Neural cell (in vitro differentiated cells): ENCODE measurements at regions not wholly inside any gene's neighbourhood (a gene's known extent, or its start where the extent isn't known, plus 50 kb on each side); places are given as distances from the start of the nearest gene placed in this dataset.

Experiments used
- H2AFZ ChIP-seq: fragments of 200-600, 300-800 bp; sonication (generic), shearing (Covaris generic); 2 replicates; pipeline ENCODE4 v1.6.0; 2014; ENCODE audit warnings: low read depth, mild to moderate bottlenecking, antibody characterized with exemption, low read length, moderate library complexity
- H3F3A ChIP-seq: fragments of 200-600 bp; shearing (Covaris generic); 2 replicates; pipeline ENCODE4 v1.6.1; 2016; ENCODE audit warnings: mild to moderate bottlenecking, moderate library complexity, mixed read lengths, antibody characterized with exemption, low read length; ENCODE audit not compliant: insufficient read depth, poor library complexity, severe bottlenecking
- H3K27ac ChIP-seq: fragments of 200-600, 300-800 bp; sonication (generic), shearing (Covaris generic); 2 replicates; pipeline ENCODE4 v1.5.1; 2014; ENCODE audit warnings: mild to moderate bottlenecking, low read length, moderate library complexity
- H3K27me3 ChIP-seq: fragments of 300-800, 200-600 bp; sonication (generic), shearing (Covaris generic); 2 replicates; pipeline ENCODE4 v1.6.0; 2014; ENCODE audit warnings: mild to moderate bottlenecking, low read depth, low read length, moderate library complexity; ENCODE audit not compliant: insufficient read depth
- H3K36me3 ChIP-seq: fragments of 300-800, 200-600 bp; sonication (generic), shearing (Covaris generic); 2 replicates; pipeline ENCODE4 v1.5.1; 2014; ENCODE audit warnings: mild to moderate bottlenecking, antibody characterized with exemption, low read length, moderate library complexity; ENCODE audit not compliant: insufficient read depth
- H3K4me2 ChIP-seq: fragments of 300-800, 200-600 bp; sonication (generic), shearing (Covaris generic); 2 replicates; pipeline ENCODE4 v1.6.0; 2014; ENCODE audit warnings: mild to moderate bottlenecking, low read length
- H3K4me3 ChIP-seq: fragments of 300-800, 200-600 bp; sonication (generic), shearing (Covaris generic); 2 replicates; pipeline ENCODE4 v1.5.1; 2014; ENCODE audit warnings: mild to moderate bottlenecking, low read length, moderate library complexity
- H3K79me2 ChIP-seq: fragments of 200-600 bp; shearing (Covaris generic); replicated peaks from 2 replicates; pipeline ENCODE4 v1.6.0; 2014; ENCODE audit warnings: mild to moderate bottlenecking, low read length, moderate library complexity; ENCODE audit not compliant: insufficient read depth
- H3K9ac ChIP-seq: fragments of 300-800, 200-600 bp; sonication (generic), shearing (Covaris generic); 2 replicates; pipeline ENCODE4 v1.6.1; 2016; ENCODE audit warnings: mild to moderate bottlenecking, low read length, mixed read lengths
- H3K9me2 ChIP-seq: fragments of 200-600 bp; shearing (Covaris generic); 2 replicates; pipeline ENCODE4 v1.6.1; 2016; ENCODE audit warnings: mild to moderate bottlenecking, low read length, mixed read lengths; ENCODE audit not compliant: insufficient read depth
- H3K9me3 ChIP-seq: fragments of 200-600, 300-800 bp; sonication (generic), shearing (Covaris generic); 2 replicates; pipeline ENCODE4 v1.6.1; 2016; ENCODE audit warnings: mild to moderate bottlenecking, mixed run types, low read length, moderate library complexity, mixed read lengths
- H4K20me1 ChIP-seq: fragments of 200-600 bp; shearing (Covaris generic); 2 replicates; pipeline ENCODE4 v1.6.1; 2016; ENCODE audit warnings: mild to moderate bottlenecking, mixed run types; ENCODE audit not compliant: insufficient read depth
- EP300 ChIP-seq: fragments of 450-650 bp; conservative IDR thresholded peaks from 2 replicates; pipeline ENCODE4 v1.6.1; 2014; ENCODE audit warnings: antibody characterized with exemption, mild to moderate bottlenecking, moderate library complexity; ENCODE audit not compliant: poor library complexity, severe bottlenecking
- EZH2 ChIP-seq: fragments of 200-600, 300-800 bp; shearing (Covaris generic), sonication (generic); IDR thresholded peaks from 2 replicates; pipeline ENCODE4 v1.6.1; 2014; ENCODE audit warnings: antibody characterized with exemption, low read length, borderline replicate concordance, mild to moderate bottlenecking; ENCODE audit not compliant: insufficient read depth, poor library complexity, severe bottlenecking
- MXI1 ChIP-seq: fragments of 450-650 bp; conservative IDR thresholded peaks from 2 replicates; pipeline ENCODE4 v1.6.1; 2014; ENCODE audit warnings: antibody characterized with exemption, mild to moderate bottlenecking; ENCODE audit not compliant: poor library complexity, severe bottlenecking
- POLR2AphosphoS5 ChIP-seq: IDR thresholded peaks from 2 replicates; pipeline ENCODE4 v1.6.1; 2012
- RAD21 ChIP-seq: fragments of 450-650 bp; conservative IDR thresholded peaks from 2 replicates; pipeline ENCODE4 v1.6.1; 2014; ENCODE audit warnings: antibody characterized with exemption, mild to moderate bottlenecking, moderate library complexity
- REST ChIP-seq: IDR thresholded peaks from 2 replicates; pipeline ENCODE4 v1.6.1; 2012; ENCODE audit warnings: borderline replicate concordance
- SMC3 ChIP-seq: fragments of 450-650 bp; conservative IDR thresholded peaks from 2 replicates; pipeline ENCODE4 v1.6.1; 2014; ENCODE audit warnings: antibody characterized with exemption, mild to moderate bottlenecking, moderate library complexity; ENCODE audit not compliant: poor library complexity
- TAF1 ChIP-seq: IDR thresholded peaks from 2 replicates; pipeline ENCODE4 v1.6.1; 2012; ENCODE audit warnings: low read depth
- TF ChIP-seq, protein P1 (sequence below): fragments of 450-650 bp; IDR thresholded peaks from 2 replicates; pipeline ENCODE4 v1.5.1; 2014; ENCODE audit warnings: antibody characterized with exemption, mild to moderate bottlenecking, moderate library complexity; ENCODE audit not compliant: poor library complexity, severe bottlenecking

GRCh38 chr15:96497951-96498350 lies 167.5 kb downstream of the NR2F2 start:
- Histone ChIP-seq H3K9me3 (no peaks in the 10 kb centered on the region), H4K20me1 (no peaks in the 10 kb centered on the region), H3K4me3 (no peak overlapping the region), H3K9ac (no peak overlapping the region), H3K4me2 (no peak overlapping the region), H3K27me3 (peaks cover 3% of the 10 kb centered on the region), H3F3A (no peaks in the 10 kb centered on the region), H3K27ac (no peak overlapping the region), H3K36me3 (no peaks in the 10 kb centered on the region), H3K79me2 (no peaks in the 10 kb centered on the region), H2AFZ (no peak overlapping the region), H3K9me2 (no peaks in the 10 kb centered on the region)
- no peak for TF ChIP-seq REST
- TF ChIP-seq MXI1, result no peak
- TF ChIP-seq POLR2AphosphoS5, result no peak
- TF ChIP-seq SMC3, result no peak
- TF ChIP-seq TAF1, result no peak
- no peak for TF ChIP-seq EP300
- TF ChIP-seq RAD21, result no peak
- TF ChIP-seq, protein P1, sequence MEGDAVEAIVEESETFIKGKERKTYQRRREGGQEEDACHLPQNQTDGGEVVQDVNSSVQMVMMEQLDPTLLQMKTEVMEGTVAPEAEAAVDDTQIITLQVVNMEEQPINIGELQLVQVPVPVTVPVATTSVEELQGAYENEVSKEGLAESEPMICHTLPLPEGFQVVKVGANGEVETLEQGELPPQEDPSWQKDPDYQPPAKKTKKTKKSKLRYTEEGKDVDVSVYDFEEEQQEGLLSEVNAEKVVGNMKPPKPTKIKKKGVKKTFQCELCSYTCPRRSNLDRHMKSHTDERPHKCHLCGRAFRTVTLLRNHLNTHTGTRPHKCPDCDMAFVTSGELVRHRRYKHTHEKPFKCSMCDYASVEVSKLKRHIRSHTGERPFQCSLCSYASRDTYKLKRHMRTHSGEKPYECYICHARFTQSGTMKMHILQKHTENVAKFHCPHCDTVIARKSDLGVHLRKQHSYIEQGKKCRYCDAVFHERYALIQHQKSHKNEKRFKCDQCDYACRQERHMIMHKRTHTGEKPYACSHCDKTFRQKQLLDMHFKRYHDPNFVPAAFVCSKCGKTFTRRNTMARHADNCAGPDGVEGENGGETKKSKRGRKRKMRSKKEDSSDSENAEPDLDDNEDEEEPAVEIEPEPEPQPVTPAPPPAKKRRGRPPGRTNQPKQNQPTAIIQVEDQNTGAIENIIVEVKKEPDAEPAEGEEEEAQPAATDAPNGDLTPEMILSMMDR, result no peak
- no peak for TF ChIP-seq EZH2

DNA sequence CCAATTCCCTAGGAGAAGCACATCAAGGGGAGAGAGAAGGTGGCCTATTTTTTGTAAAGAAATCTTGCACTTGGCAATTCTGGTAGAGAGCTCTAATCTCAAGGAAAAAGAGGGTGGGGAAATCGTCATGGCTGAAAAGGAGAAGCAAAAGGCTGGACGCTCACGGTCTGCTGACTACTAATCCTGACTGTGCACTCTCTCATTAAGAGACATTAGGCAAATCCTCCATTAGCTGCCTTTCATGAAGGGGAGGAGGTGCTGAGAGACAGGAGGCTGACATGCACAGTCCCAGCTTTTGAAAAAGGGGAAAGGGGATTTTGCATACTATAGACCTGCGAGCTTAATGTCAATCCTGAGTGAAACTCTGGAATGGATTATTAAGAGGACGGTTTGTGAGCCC lies 170.0 kb downstream of the NR2F2 start:
- H3F3A ChIP-seq, result no peaks in the 10 kb centered on the region
- no peak overlapping the region for H3K4me3 ChIP-seq
- H2AFZ ChIP-seq, result no peak overlapping the region
- no peaks in the 10 kb centered on the region for H3K9me2 ChIP-seq
- H4K20me1 ChIP-seq, result no peaks in the 10 kb centered on the region
- no peak overlapping the region for H3K4me2 ChIP-seq
- no peaks in the 10 kb centered on the region for H3K9me3 ChIP-seq
- no peaks in the 10 kb centered on the region for H3K36me3 ChIP-seq
- H3K27ac ChIP-seq, result no peak overlapping the region
- H3K79me2 ChIP-seq, result no peaks in the 10 kb centered on the region
- H3K9ac ChIP-seq, result no peak overlapping the region
- TF ChIP-seq REST (no peak), SMC3 (no peak), MXI1 (no peak)
- TF ChIP-seq, protein P1, result no peak
- peaks cover 5% of the 10 kb centered on the region for H3K27me3 ChIP-seq
